GM12891 (cell line): ENCODE measurements at regions not wholly inside any gene's neighbourhood (a gene's known extent, or its start where the extent isn't known, plus 50 kb on each side); places are given as distances from the start of the nearest gene placed in this dataset.

Source experiments
- POLR2AphosphoS5 ChIP-seq: IDR thresholded peaks from 2 replicates; pipeline ENCODE4 v1.6.1; 2011; ENCODE audit warnings: low read depth, low read length, control low read depth
- TAF1 ChIP-seq: IDR thresholded peaks from 2 replicates; pipeline ENCODE4 v1.6.1; 2011; ENCODE audit warnings: low read depth, low read length, control low read depth

- TF ChIP-seq POLR2AphosphoS5 (no peak), TAF1 (no peak)
These were observed 647.5 kb downstream of the UTRN start for GRCh38 chr6:144932621-144933020.
